ENCODE measurements at regions not wholly inside any gene's neighbourhood (a gene's known extent, or its start where the extent isn't known, plus 50 kb on each side); places are given as distances from the start of the nearest gene placed in this dataset.

DNA sequence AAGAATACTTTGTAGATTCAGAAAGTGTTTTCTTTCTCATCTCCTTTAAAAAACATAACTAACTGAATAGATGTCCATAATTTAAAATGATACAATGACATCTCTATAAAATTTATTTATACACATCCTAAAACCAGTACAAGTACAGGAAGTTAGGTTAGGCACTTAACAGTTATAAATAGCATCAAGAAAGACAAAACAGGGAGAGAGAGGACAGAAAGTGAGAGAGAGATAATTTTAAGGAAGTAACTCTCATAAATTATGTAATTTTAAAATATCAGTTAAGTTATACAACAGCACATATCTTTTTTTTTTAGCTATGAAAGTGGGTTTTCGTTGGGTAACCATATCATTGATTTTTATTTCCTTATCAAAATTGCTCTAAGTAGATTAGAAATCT lies 1068.6 kb downstream of the TAF11L14 start:
- no peak overlapping the region for H3K4me3 ChIP-seq (ENCODE audit: extremely low read depth in 1 of 4, insufficient read depth in 2 of 4, low read depth in 3 of 4, low read length in 4 of 4)
- FAIRE-seq (no peak), DNase-seq (ENCODE audit: low read depth in 1 of 2, low spot score in 2 of 2) (no peak)
- no peak overlapping the region for H3K14ac ChIP-seq (ENCODE audit: insufficient read length)
- H4K5ac ChIP-seq (ENCODE audit: insufficient read length, low read depth, low read length): no peak overlapping the region
- H3K23ac ChIP-seq (ENCODE audit: insufficient read length): no peak overlapping the region
- H3K36me3 ChIP-seq (ENCODE audit: control insufficient read depth in 2 of 4, insufficient read depth in 4 of 4, low read length in 3 of 4): no peaks in the 10 kb centered on the region
- TF ChIP-seq MAX (IDR thresholded peaks at IDR 0.05): no peak
- no peak for TF ChIP-seq JUN (IDR thresholded peaks at IDR 0.05; ENCODE audit: low read depth, low read length)
- no peak for TF ChIP-seq MAFK (IDR thresholded peaks at IDR 0.05; ENCODE audit: low read depth, low read length)
- no peak for TF ChIP-seq CHD1 (IDR thresholded peaks at IDR 0.05; ENCODE audit: low read depth, low read length)
- TF ChIP-seq ATF2 (IDR thresholded peaks at IDR 0.05; ENCODE audit: low read length): no peak
- TF ChIP-seq SP2 (IDR thresholded peaks at IDR 0.05; ENCODE audit: low read length): no peak
- no peak for TF ChIP-seq EGR1 (IDR thresholded peaks at IDR 0.05; ENCODE audit: borderline replicate concordance, low read depth, low read length)
- no peak for TF ChIP-seq GABPA (IDR thresholded peaks at IDR 0.05; ENCODE audit: borderline replicate concordance, insufficient read depth, low read length)
- TF ChIP-seq POU5F1 (IDR thresholded peaks at IDR 0.05; ENCODE audit: low read depth, low read length): no peak
- TF ChIP-seq NANOG (IDR thresholded peaks at IDR 0.05; ENCODE audit: insufficient read depth, low read depth, low read length, poor library complexity, severe bottlenecking): no peak
- TF ChIP-seq SIX5 (IDR thresholded peaks at IDR 0.05; ENCODE audit: low read depth, low read length): no peak
- H2AK5ac ChIP-seq (ENCODE audit: low read depth, low read length): no peak overlapping the region
- no peak overlapping the region for H3K27ac ChIP-seq (ENCODE audit: low read depth, low read length)
- no peak overlapping the region for H4K8ac ChIP-seq (ENCODE audit: extremely low read depth, insufficient read depth, low read length)
- no peak overlapping the region for H3K18ac ChIP-seq (ENCODE audit: extremely low read depth, low read length)
- H2AFZ ChIP-seq (ENCODE audit: low read length): no peak overlapping the region
- no peak overlapping the region for H3K4me2 ChIP-seq (ENCODE audit: insufficient read depth in 1 of 2, low read depth in 2 of 2, low read length in 2 of 2)
- H2BK12ac ChIP-seq (ENCODE audit: low read depth, low read length): no peak overlapping the region
- H2BK15ac ChIP-seq (ENCODE audit: low read length): no peak overlapping the region
- H3K79me1 ChIP-seq (ENCODE audit: low read depth, low read length): no peaks in the 10 kb centered on the region
- no peaks in the 10 kb centered on the region for H3K79me2 ChIP-seq (ENCODE audit: control insufficient read depth in 1 of 2, insufficient read depth in 2 of 2, low read length in 2 of 2)
- H4K91ac ChIP-seq (replicated peaks; ENCODE audit: insufficient read length, low read length): no peak overlapping the region
- no peaks in the 10 kb centered on the region for H4K20me1 ChIP-seq (replicated peaks in 1 of 2; ENCODE audit: control insufficient read depth in 1 of 2, insufficient read depth in 2 of 2, low read length in 2 of 2)
- no peak overlapping the region for H3K9ac ChIP-seq (replicated peaks in 1 of 4; ENCODE audit: extremely low read depth in 1 of 4, low read depth in 3 of 4, low read length in 3 of 4)
- POLR2A ChIA-PET (ENCODE audit: partially characterized antibody): interaction anchor here (1.0 kb wide), 1 partner anchor 236 kb away, joined by 3 read pairs; no protein-coding TSS in a partner anchor
- no peaks in the 10 kb centered on the region for H3K9me3 ChIP-seq (ENCODE audit: insufficient read depth in 2 of 2, low read depth in 1 of 2, low read length in 1 of 2)
- H2BK120ac ChIP-seq (replicated peaks; ENCODE audit: low read depth, low read length): no peak overlapping the region
- no peaks in the 10 kb centered on the region for H3K23me2 ChIP-seq (ENCODE audit: low read depth, low read length)
- no peak overlapping the region for H3K4ac ChIP-seq (replicated peaks; ENCODE audit: insufficient read length, low read depth, low read length)
- CTCF ChIA-PET (ENCODE audit: partially characterized antibody): interaction anchor here (0.9 to 2.7 kb wide), 2 partner anchors 237 to 241 kb away, joined by 4 to 14 read pairs; no protein-coding TSS in a partner anchor
- no peaks in the 10 kb centered on the region for H3K27me3 ChIP-seq (replicated peaks in 1 of 4; ENCODE audit: control insufficient read depth in 3 of 4, extremely low read depth in 1 of 4, insufficient read depth in 3 of 4, low read length in 3 of 4)
- WGBS, 2 experiments (ENCODE audit: extremely low coverage in 1 of 2, insufficient coverage in 1 of 2, insufficient read length in 1 of 2, insufficient replicate concordance in 2 of 2, low coverage in 1 of 2, low lambda C conversion rate in 2 of 2, missing lambda C conversion rate in 1 of 2): 92% methylated on average over 1 of the region's 1 CpG; no CpG with 5 or more reads in 1 of the 2 experiments
- no peak overlapping the region for H3K56ac ChIP-seq (replicated peaks; ENCODE audit: insufficient read length, low read depth, low read length)
- no peak overlapping the region for H2BK20ac ChIP-seq (ENCODE audit: low read length)
- H2BK5ac ChIP-seq (ENCODE audit: low read depth, low read length): no peak overlapping the region
- H3K4me1 ChIP-seq (replicated peaks in 1 of 4; ENCODE audit: control insufficient read depth in 3 of 4, insufficient read depth in 4 of 4, low read length in 3 of 4): no peaks in the 10 kb centered on the region

All from H1 (cell line).